Hematopoietic multipotent progenitor cell treated with erythropoietin and hydrocortisone succinate and interleukin-3 and kit ligand, for 8 days (in vitro differentiated cells): ENCODE measurements at regions not wholly inside any gene's neighbourhood (a gene's known extent, or its start where the extent isn't known, plus 50 kb on each side); places are given as distances from the start of the nearest gene placed in this dataset.

ENCODE experiments used
- DNase-seq: peaks from one replicate; pipeline ENCODE4 v3.0.0-alpha.2; 2015

DNA sequence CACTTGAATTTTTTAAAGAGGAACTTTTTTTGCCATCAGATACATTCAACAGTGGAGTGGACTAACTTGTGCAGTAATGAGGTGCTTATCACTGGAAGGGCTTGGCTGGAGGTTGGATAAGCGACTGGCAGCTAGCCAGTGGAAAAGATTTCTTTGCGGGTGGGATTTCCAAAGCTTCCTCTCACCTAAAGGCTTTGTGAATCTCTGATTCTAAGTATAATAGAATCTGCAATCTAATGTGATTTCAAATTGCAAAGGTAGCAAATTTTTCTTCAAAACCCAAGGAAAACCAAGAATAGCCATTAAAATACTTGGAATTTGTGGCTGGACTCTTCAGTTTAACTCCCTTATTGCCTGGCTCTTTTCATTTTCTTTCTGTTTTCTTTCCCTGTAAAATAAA is 460.4 kb upstream of the MARCKS start:
- no peak for DNase-seq

DNA sequence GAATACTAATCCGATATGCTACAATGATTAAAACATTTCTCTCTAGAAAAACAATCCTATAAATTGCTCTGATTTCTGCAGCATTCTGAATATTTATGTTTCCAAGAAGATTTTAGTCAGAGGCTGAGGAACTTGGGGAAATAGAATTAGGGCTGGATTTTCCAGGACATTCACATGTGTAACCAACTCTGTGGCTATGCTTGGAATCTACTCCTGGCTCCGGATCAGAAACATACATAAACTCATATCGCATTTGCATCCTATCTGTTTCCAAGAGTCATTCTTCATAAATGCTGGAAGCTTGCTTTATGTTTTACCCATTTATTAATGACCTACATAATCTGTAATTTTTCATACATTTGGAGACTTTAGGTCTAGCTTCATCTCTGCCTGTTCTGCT is 459.9 kb upstream of the MARCKS start:
- no peak for DNase-seq

DNA sequence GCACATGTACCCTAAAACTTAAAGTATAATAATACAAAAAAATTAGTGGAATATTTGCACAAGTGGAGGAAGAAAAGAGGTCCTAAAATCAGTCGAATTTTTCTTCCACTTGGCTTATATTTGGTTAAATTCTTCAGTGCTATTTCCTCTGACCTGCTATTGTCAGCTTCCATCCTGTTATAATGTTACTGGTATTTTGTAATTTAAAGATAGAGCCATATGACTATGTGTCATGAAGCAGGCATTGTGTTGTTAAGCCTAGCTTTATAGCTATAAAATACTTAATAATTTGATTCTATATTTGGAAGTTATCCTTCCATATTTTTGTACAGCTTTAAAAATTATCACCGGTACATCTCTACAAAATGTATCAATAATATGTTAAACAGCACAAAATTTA is 455.9 kb upstream of the MARCKS start:
- DNase-seq = no peak

DNA sequence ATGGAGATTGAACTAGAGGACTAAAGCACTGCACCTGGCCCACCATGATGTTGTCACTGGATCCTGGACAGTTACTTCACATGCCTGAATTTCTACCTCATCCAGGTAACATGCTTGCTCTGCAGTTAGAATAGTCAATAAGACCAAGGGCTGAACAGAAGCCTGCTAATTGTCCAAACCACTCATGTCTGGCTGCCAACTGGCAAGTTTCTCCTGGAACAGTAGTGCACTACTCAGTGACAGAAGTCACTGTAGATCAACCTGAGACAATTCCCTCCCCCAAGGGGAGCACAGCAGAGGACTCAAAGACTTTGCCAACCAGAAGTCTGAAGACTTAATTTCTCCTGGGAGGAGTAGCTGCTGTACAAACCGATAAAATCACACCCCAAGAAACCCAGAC is 454.6 kb upstream of the MARCKS start:
- no peak for DNase-seq

DNA sequence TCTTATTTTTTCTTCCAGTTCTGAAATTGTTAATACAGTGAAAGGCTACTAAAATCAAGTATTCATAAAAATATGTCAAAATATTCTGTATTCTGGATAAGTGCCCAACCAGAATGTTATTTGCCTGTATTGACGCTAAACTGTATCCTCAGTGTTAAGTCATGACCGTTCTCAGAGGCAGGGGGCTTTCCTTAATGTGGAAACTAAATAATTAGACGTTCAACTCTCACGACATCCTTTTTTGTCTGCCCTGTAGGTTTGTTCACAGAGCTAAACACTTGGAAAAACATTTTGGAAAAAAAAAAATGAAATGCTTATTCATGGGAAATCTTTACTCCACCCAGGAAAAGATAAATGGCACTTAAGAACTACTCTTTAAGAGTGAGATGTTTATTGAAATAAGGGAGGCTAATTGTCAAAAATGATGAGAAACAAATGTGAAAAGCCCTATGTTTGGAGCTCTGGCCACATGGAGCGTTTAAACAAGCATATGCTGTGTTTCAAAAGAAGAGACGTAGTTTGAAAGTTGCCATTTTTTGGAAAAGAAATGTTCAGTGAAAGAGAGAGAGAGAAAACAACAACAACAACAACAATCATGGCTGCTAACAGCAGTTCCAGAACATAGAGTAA is 453.1 kb upstream of the MARCKS start:
- no peak for DNase-seq

DNA sequence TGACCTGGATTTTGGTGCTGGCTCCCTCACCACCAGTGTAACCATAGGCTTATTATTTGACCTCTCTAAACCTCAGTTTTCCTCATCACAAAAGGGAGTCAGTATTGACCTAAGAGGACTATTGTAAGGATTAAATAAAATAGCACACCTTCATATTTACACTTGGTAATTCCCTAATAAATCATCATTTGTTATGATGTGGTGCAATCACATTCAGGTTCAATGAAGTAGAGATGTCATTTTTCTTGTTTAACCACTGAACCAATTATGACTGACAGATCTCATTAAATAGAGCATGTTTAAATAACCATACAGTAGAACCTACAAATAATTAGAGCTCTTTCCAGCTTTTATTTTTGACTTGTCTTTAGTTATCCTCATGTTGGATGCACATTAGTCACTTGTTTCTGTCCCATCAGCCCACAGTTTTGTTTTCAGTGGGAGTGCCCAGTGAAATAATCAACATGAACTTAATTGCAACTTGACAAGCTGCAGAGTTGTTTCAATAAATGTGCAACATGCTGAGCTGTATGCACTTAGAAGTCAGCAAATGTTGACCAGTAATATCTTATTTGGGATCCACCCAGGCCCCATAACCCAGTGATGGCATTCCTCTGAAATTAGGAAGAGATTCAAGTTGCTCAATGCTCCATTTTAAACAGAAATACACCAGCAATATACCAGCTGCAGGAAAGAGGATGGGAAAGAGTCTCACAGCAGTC is 451.7 kb upstream of the MARCKS start:
- DNase-seq = no peak

DNA sequence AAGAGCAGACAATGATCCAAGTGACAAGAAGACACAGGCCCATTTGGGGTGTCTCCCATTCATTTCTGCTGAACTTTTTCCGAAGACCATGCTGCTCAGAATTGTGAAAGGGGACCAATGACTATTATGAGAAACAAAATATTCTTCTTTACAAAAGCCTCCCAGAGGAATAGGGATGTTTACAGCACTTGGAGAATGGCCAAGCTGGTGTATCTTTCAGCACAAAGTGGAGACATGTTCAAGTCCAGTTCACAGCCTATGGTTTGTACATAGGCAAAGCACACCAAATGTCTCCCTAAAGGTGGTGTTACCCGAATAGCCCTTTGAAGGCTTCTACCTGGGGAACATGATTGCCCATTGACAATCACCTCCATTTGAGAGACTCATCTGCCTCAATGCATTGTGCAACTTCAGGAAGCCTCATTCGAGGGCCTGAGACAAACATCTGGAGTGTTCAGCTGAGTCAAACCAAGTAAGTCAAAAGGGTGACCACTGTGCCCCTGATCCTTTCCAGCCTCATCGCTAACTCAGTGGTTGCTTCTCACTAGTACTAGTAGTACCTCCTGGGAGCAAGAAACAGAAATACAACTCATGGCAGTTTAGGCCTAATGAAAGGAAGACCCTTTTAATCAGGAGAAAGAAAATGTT is 451.0 kb upstream of the MARCKS start:
- no peak for DNase-seq

DNA sequence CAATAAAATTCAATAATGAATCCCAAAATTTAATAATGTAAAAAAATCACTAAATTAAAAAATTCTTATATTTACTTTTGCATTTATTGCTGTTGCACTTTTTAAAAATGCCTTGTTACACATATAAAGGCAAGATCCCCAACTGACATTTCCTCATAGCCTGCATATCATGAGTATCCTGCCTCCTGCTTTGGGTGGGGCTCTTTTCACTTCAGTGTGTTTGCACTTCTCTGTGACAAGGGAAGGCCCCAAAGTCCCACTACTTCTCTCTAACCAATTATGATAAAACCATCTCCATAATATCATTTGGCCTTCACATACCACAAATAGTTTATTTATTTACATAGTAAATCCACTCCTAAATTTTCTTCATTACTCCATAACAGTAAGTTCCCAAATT is 446.1 kb upstream of the MARCKS start:
- peak; percentile 43 for DNase-seq

DNA sequence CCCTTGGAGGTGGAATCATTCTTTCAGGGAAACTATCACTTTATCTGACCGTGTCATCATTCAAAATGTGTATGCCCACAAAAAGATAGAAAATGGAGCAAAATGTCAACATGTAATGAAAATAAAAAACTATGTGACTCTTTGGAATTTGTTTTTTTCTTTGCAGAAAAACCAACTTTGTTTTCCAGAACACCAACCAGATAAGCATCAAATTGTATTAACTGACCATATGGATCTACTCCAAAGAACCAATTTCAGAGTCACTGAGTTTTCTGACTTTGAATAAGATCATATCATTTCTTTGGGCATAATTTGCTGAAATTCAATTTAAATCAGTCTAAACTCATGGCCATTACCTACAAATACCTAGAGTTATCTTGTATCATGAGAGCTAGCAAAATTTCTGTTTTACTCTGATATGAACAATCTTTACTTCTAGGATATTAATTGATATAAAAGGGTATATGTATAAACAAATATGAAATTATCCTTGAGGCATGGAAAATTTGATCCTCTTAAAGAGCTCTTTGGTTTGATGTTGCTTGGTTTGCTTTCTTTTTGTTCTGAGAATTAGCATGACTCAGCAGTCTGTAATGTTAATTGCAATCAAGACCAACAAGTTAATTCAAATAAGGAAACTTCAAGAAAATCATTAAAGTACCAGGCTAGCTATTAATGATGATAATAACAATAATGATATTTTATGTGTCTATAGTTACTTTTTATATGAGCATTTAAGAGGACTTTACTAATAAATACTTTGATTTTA is 444.4 kb upstream of the MARCKS start:
- peak; percentile 20 for DNase-seq

DNA sequence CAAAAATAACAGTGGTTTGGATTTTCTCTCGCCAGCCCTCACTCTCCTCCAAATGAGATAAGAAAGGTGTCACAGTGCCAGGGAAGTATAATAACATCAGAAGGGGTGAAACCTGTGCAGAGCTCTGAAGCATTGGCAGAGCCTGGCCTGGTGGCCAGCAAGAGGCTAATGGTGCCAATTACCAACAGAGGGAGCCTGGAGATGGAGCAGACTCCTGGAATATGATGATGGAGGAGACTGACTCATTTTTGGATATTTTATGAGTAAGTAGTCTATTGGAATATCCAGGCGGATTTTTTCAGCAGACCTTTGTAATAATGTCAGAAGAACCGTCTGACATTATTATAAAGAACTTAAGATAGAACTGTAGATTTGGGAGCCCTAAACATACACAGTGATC is 442.6 kb upstream of the MARCKS start:
- peak; percentile 9 for DNase-seq

DNA sequence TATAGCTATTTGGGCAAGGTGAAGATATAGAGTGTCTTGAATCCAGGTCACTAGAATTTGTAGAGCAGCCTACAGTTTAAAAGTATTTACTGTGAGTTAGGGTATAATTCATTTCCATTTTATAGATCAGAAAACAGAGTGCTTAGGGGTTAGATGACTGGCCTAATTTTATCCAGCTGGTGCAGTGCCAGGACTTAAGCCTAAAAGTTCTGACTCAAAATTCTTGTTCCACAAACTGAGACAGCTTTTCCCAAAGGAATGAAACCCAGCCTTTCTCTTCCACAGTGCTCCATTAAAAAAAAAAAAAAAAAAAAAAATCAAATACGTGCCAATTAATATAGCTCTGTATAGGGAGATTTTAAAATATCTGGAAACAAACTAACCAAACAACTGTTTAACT is 441.0 kb upstream of the MARCKS start:
- no peak for DNase-seq

DNA sequence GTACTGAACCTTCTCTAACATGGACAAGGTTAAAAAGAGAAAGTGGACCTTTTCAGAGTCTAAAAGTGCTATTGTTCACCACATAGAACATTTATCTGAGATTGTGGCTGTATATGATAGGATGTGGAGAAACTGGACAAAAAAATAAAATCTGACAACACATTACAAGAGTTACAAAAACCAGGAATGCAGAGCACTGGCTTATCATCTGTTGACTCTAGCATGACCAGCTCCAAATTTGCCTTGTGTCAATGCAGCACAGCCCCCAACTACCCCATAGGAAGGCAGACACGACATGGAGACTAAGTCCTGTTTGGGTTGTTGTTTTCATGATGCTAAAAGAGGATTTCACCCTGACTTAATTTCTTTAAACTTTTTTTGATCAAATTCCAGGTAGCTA is 436.9 kb upstream of the MARCKS start:
- DNase-seq = no peak

DNA sequence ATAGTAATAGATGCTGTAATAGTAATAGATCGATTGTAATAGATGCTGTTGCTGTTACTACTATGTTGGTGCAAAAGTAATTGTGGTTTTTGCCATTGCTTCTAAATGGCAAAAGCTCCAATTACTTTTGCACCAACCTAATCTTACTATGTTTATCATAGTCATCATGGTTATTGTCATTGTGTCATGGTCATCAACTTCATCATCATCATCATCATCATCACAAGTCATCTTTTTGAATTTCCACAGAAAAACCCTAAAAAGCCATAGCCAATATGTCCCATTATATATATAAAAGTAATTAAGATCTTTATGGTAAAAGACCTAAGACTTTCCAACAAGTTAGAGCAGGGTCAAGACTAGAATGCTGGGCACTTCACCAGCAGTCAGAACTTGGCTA is 435.1 kb upstream of the MARCKS start:
- DNase-seq = no peak

DNA sequence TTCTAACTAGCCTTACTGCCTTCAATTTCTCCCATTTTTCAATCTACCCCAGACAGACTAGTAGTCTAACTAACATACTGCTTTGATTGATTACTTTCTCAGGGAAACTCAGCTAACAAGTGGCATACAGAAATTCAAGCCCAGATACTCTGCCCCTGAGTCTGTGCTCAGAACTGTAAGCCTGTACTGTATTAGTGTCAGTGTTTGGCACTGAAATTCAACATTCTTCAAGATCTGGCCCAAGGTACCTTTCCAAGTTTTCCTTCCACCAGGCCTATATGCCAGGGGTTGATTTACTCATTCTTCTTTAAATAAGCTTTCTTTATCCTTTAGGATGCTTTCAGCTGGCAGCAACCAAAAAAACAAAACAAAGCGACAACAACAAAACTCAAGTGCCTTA is 433.2 kb upstream of the MARCKS start:
- DNase-seq = no peak

DNA sequence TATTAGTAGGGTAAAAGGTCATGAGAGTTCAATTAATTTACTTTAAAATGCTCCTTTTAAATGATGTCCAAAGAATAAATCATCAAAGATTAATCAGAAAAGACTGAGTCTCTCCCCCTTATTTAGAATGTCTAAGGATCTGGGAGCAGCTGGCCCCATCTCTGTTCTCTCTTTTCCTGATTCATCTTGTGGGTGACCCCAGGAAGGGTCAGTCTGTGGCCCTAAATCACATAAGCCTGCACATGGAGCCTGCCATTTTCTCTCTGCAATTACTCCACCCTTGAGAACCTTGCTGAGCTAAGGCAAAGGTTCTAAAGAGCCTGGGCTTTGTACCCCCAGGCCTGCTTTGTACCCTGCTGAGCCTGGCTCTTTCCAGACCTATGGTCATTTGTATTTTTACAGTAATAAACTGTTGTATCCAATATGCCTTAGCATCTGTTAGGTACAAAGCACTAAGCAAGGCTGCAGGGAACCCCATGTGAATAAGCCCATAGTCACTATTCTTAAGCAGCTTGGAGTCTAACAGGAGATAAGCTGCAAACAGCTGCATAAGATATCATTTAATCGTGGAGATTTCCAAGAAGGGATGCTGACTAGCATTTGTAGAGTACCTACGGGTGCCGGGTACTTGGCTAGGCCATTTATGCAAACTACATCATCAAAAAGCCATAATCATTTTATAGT is 431.0 kb upstream of the MARCKS start:
- DNase-seq = peak; percentile 67

DNA sequence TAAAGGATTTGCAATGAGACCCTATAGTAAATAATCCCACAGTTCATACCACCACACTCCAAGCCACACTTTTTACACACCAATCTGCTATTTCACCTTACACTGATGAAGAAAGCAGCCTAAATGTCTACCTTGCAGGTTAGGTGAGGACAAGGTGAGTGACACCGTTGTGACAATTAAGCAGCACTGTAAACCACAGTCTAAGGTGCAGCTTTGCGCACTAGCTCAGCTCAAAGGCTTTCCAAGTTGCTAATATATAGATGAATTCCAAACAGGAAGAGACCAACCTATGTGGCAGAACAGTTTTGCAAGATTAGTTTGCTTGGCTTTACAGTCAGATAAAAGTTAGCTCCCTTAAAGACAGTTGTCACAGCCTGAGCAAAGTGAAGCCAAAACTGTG is 429.5 kb upstream of the MARCKS start:
- DNase-seq = no peak

DNA sequence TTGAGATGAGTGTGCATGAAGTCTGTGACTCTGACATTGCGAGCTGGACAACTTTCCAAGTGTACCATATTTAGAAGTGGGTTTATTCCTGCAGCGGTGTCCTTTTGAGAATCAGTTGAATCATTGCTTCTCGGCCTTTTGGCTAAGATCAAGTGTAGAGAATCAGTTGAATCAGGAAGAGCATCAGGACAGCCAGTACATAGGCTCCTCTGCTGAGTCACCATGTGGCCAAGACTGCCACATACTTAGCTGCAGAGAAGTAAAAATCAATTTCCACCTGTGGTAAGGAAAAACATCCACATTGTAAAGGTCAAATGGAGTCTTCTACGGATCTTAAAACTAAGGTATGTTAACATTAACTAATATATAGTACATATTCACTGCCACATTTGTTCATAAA is 428.4 kb upstream of the MARCKS start:
- no peak for DNase-seq

DNA sequence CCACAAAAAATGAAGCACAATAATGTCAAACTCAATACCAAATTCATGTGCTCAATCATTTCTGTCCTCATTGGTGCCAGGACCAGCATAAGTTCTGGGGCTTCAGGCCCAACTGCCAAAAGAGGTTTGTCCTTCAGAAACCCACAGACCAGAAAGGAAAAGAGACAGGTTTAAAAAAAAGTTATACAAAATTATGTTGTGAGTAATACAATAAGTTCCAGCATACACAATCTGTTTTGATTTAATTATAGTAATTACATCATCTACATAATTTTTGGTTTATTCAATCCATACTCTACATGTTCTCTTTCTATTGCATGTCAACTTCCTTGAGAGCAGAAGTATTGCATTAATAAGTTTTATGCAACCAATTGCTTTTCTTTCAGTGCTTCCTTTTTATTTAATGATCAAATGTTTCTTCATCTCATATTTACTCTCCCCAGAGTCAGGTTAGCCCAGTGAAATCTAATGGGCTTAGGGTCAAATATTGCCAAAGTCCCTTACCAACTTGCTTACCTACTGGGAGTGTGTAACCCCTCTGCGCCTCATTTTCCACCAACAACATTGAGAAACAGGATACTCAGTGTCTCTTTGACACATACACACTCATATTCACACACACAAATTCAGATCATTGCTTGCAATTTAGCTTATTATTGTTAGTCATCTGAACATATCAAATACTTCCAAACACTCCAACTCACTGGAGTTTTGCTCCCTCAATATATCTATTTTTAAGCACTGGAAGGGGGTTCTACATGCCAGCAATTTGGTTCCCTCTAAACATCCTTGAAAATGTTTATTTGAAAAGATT is 424.4 kb upstream of the MARCKS start:
- DNase-seq = no peak

DNA sequence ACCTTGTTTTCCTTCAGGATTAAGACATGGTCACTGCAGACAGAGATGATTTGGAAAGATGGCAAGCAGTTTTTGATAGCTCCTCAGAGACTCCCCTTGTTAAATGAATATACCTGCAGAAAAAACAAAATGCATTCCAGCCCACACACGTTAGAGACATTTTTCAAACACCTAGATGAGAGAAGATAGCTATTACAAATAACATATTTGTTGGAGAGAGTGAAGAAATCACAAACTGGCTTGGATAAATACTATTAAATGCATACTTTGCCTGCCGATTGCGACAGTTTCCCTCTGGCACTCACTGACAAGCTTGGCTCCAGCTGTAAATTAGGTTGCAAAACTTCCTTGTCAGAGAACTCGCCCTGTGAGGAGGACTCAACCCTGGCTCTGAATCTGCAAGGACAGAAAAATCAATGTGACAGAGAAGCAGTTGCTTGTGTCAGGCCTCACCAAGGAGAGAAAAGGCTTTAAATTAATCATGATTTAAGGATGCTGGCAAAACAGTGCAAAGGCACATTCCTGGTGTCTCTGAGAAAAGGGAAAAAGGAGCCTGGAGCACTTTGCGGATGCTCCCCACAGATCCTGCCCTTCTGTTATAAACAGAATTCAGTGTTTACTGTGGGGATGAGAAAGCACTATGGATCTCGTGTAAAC is 423.7 kb upstream of the MARCKS start:
- no peak for DNase-seq

DNA sequence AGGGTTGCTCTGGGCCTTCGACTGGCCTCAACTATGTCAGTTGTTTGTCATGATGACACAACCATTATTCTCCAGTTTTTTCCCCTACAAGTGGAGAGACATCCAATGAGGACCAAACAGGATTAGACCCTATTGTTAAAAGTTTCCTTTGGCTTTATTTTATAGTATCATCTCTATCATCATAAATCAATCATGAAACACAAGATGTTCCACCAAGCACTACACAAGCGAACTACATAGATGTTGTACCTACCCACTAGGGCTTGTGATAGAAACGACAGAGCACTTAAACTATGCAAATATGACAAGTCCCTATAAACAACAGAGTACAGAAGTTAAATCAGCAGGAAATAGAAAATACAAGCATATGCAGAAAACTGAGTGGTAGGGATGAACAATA is 422.5 kb upstream of the MARCKS start:
- DNase-seq = no peak

DNA sequence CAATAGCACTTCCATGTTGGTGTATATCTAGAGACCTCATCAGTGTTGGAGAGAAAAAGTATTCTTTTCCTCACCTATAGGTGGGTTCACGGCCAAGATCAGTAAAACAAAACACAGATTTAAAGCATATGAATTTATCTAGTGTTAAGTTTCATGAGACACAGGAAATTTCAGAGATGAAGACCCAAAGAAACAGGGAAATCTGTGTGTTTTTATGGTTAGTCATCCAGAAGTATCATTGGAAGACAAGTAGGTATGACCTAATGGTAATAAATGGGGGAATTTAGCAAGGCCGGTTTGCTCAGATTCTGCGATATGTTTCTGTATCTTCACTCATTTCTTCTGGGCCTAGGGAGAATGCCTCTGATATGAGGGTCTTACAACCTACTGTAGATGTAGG is 419.6 kb upstream of the MARCKS start:
- DNase-seq = no peak

DNA sequence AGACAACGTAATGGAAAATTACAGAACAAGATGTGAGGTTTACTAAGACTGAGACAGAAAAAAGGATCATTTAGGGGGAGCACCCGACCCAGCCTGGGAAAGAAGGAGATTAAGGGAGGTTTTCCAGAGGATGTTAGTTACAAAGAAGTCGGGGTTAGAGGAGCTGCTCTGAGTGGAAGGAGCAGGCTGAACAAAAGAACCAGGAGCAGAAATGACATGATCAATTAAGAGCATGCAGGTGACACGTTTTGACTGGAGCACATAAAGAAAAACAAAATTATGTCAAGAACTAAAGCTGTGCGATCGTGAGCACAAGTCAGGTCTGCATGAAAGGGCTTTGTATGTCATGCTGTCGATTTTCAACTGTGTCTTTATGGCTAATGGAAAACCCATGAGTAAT is 417.3 kb upstream of the MARCKS start:
- DNase-seq = no peak
